NCI-H2227 (cell line): ENCODE measurements at regions not wholly inside any gene's neighbourhood (a gene's known extent, or its start where the extent isn't known, plus 50 kb on each side); places are given as distances from the start of the nearest gene placed in this dataset.

Experiments
- DNase-seq: peaks from one replicate; lab custom pipeline; 2025; ENCODE audit not compliant: unreplicated experiment; lab: John Stamatoyannopoulos, UW

- DNase-seq, result no peak
Observed at GRCh38 chr5:117973785-117974184, 1014.6 kb downstream of the DTWD2 start.

- DNase-seq, result no peak
Observed at GRCh38 chr5:117955831-117956230, 1032.5 kb downstream of the DTWD2 start.

GRCh38 chr5:117954331-117954730 is 1034.0 kb downstream of the DTWD2 start:
- no peak for DNase-seq

DNA sequence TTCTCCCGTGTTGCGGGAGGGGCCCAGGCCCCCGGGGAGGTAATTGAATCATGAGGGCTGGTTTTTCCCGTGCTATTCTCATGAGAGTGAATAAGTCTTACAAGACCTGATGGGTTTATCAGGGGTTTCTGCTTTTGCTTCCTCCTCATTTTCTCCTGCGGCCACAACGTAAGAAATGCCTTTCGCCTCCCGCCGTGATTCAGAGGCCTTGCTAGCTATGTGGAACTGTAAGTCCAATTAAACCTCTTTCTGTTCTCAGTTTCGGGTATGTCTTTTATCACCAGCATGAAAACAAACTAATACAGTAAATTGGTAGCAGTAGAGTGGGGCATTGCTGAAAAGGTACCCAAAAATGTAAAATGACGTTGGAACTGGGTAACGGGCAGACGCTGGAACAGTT is 1035.1 kb downstream of the DTWD2 start:
- no peak for DNase-seq

DNA sequence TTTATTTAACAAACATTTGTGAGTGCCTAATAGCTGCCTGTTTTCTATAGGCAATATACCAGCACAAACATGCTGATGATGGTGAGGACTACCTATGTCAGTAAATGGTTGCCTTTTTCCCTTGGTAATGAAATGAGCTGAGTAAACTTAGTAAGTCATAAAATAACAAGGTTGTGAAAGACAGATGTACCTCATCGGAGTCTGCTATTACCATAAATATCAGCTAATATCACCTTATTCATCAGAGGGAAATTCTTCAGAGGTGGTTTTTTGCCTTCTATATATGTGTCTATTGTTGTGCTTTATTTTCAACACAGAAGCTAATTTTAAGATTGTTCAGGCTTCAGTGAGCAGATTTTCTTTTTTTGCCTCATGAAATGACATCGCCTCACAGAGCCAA is 1040.5 kb downstream of the DTWD2 start:
- no peak for DNase-seq

DNA sequence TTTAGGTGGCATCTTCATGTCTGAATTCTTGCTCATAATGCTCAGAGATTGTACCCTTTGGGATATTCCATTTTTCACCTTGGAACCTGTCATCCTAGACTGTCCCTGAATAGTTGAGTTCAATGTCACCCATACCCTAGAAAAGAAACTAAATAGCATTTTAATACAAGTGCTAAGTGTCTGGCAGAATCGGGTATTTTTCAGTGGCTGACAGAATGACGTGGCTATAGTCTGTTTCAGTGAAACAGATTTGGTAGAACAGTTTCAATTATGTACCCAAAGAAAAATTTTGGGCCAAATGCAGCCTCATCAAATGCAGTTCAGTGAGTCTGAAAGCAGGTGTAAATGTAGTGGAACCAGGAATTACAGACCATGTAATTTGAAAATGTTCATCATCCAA is 1041.2 kb downstream of the DTWD2 start:
- DNase-seq, result no peak

- no peak for DNase-seq
Observed at GRCh38 chr5:117945258-117945657, 1043.1 kb downstream of the DTWD2 start.

- no peak for DNase-seq
Observed at GRCh38 chr5:117943541-117943940, 1044.8 kb downstream of the DTWD2 start.

DNA sequence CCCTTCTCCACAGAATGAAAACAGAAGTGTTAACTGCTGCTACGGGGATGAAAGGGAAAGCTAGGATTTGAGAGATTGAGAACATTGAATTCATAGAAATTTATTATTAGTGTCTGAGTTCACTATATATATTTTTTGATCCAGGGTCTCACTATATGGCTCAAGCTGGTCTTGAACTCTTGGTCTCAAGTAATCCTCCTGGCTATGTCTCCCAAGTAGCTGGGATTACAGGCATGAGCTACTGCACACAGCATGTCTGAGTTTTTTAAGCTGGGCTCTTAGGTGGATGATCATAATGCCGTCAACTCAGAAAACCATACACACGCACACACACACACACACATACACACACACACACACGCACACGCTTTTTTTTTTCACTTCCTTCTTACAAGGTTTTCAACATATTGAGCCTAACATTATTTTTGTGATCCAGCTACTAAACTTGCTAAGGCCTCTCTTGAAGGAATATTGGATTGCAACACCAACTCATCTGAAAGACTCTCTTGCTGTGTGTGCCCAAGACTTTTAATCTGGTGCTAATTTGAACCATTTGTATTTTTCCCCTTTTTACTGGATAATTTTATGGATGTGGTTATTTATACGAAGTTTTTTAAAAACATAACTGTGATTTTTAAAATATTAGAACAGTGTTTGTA is 1045.4 kb downstream of the DTWD2 start:
- DNase-seq, result no peak

DNA sequence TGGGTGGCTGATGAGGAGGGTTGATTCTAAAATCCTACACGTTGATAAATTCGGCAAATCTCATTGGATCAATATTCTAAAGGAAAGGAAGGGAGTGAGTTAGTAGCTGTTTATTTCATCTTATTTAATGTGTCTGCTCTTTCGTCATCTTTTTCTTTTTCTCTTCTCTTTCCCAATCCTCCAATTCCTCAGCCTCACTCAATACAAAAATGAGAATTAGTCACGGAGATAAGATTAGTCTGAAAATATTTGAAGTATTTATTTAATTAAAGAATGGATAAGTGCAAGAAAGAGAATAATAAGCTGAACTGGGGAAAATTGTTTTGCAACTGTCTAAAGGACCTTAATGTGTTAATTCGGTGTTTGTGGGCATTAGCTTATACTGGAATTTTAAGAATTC is 1095.1 kb downstream of the DTWD2 start:
- no peak for DNase-seq

DNA sequence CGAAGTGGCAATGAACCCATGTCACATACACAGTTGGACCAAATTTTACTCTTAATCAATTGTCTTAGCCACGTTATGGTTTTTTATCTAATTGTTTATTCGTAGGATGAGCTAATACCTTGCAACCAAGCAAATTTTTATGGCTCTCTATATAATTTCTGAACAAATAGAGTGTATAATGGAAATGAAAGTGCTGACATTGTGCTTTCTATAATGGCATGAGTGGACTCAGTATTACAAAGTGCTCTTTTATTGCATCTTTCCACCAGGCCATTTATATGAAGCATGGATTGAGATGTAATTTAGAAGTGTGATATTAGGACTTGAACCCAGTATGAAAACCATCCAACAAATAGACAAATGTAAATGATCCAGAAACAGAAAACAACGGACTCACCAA is 1096.0 kb downstream of the DTWD2 start:
- no peak for DNase-seq

DNA sequence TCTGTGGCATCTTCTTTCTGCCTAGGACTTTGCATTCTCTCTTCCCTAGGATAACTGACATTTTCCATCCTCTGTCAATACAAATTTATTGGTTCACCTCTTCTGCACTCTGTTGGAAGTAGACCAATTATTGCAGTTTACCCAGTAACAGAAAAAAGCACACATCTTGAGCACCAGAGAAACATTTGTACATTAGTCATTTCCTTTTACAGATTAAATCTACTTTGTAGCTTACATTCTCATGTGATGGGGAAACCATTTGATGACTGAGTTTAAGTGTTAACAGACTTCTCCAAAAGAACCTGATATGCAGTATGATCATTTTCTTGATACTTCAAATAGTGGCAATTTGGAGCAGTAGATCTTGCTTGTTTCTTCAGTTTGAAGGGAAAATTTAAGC is 1098.8 kb downstream of the DTWD2 start:
- no peak for DNase-seq

DNA sequence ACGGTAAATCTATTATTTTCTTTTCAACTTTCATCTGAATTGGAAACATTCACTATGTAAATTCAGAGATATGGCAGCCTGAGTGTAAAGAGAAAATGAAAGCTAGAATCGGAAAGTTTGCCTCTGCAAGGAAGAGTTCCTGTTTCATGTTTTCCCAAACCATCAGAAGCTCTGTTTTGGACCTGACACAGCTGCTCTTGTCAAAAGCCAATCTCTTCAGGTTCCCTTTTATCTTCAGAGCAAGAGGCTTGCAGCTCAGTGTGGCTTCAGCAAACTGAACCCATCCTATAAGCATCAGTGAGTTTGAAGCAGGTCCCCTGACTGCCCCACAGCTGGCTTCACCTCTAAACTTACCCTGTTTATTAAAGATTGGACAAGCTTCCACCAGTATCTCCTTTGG is 1099.7 kb downstream of the DTWD2 start:
- DNase-seq, result no peak

DNA sequence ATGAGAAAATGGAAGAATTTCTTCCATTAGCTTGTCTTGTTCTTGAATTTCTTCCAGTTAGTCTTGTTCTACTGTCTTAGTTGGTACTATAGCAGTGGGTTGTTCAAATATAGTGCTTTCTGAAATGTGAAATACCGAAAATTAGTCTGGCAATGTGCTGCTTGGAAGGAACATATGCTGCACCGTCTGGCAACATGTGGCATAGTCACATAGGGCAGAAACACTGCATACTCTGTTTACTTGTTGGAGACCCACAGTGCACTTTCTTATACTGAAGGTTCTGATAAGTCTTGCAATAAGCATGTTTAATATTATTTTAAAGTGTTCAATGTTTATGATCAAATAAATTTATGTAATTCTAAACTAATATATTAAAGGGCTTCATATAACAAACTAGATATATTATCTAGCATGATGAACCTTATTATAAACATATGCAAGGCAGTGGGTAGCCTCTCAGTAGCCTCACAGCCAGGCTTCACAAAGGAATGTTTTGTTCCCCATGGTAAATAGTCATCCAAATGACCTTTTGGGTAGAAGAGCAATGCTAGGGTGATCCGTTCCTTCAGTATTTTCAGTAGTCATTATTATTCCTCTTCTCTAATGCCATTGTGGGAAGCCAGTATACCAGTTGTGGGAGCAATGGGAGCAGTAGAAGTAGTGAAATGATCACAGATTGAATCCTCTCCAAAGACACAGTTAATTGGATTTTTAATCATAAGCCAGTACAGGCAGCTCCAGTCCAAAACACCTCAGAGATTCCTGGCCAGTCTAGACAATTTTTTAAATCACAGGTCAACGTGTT is 1106.7 kb downstream of the DTWD2 start:
- no peak for DNase-seq

GRCh38 chr5:117880932-117881331 is 1107.4 kb downstream of the DTWD2 start:
- no peak for DNase-seq

GRCh38 chr5:117877731-117878130 is 1110.6 kb downstream of the DTWD2 start:
- no peak for DNase-seq

DNA sequence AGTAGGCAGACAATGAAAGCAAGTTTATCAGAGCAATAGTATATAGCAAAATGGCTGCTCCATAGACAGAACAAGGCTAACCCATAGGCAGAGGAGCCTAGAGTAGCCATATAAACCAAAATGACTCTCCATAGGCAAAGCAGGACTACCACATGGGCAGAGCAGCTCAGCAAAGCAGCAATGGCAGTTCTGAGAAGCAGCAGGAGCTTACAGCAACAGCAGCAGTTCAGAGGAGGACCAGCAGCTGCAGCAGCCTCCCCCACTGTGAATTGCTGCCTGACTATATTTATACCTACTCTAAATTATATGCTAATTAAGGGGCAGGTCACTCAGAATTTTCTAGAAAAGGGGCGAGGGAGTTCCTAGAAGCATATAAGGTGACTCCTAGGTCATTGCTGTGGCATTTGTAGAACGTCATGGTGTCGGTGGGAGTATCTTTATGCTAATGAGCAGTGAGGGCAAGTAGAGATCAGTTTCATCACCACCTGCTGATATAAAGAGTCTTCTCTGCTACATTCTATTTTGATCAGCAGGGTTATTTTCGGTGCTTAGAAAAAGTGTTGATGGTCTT is 1115.5 kb downstream of the DTWD2 start:
- DNase-seq, result no peak

DNA sequence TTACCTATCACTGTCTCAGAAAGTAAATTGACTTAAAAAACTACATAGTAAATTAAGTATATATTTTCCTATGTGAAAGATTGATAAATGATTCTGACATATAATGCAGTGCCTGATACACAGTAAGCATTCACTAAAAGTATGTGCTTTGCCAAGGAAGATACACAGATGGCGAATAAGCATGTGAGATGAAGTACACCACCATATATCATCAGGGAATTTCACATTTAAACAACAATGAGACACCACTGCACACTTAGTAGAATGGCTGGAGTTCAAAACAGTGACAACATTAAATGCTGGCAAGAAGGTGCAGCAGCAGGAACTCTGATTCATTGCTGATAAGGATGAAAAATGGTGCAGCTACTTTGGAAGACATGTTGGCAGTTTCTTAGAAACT is 1118.8 kb downstream of the DTWD2 start:
- no peak for DNase-seq

DNA sequence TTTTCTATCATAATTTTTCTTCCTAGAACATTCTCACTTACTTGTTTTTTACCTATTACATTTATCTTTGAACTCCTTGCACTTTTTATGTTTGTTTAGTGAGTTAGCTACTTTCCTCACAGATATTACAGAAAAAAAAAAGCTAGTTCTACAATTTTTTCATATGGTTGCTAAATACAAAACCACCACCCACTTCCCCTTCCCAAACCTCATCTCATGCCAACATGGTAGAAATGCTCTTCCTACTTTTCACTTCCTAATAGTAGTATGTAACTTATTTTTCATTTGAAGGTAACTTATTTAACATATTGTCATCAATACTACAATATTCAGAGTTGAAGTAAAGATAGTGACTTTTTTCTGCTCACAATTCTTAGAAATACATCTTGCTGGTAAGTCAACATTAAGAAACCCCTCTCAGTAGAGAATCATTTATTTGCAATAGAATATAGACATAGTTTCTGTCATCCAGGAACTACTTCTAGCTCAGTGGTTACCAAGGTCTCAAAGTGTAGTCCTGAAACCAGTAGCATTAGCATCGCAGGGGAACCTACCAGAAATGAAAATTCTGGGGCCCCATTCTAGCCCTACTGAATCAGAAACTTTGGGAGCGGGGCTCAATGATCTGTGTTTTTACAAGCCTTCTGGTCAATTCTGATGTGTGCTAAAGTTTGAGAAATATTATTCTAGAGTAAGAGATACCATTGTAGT is 1124.6 kb downstream of the DTWD2 start:
- DNase-seq, result no peak

DNA sequence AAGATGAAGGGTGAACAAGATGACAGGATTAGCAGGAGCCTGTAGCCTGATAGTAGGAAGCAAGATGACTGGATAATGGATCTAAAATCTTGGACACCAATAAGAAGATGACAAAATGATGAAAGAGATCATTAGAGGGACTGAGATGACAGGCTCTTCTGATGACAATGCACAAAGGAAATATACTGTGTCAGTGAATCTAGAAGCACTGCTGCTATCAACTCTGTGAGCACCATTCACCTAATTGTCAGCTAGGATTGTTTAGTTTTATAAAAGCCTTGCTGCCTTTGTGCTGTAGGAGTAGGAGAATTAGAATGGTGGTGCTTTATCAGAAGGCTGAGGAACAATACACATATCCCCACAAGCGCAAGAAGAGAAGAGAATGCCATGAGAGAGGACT is 1127.8 kb downstream of the DTWD2 start:
- DNase-seq, result no peak

- DNase-seq, result no peak
Observed at GRCh38 chr5:117859176-117859575, 1129.2 kb downstream of the DTWD2 start.

DNA sequence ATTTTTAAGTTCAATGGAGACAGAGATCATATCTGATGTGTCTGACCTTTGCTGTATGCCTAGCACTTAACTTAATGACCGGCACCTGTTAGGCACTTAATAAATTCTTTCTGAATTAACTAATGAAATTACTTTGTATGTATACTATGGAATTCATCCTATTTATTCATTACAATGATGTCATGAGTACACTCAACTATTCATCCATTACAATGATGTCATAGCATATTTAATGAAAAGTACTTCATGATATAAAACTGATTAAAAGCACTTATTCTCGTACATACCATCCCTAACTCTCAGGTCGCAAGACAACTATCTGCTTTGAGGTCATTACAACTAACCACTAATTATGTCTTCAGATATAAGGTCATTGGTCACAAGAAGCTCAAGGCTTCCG is 1131.6 kb downstream of the DTWD2 start:
- no peak for DNase-seq
